Peyer's patch (tissue), 4 donors: ENCODE measurements at regions not wholly inside any gene's neighbourhood (a gene's known extent, or its start where the extent isn't known, plus 50 kb on each side); places are given as distances from the start of the nearest gene placed in this dataset.

Experiments
- POLR2A ChIP-seq, 2 donors: fragments of 450-650 bp; IDR thresholded peaks; one replicate each; pipeline ENCODE4 v1.5.1; 2017; ENCODE audit warnings: antibody characterized with exemption in 2 of 2, mild to moderate bottlenecking in 2 of 2, moderate library complexity in 2 of 2
- TF ChIP-seq, protein P1 (sequence below), 6 experiments: fragments of 450-650 bp in 4 of 6; fragments of 200-600 bp in 2 of 6; sonication (generic) in 1 of 6; IDR thresholded peaks; one replicate each; pipeline ENCODE4 v1.5.1; 2017 to 2019; ENCODE audit warnings: antibody characterized with exemption in 6 of 6, mild to moderate bottlenecking in 3 of 6, moderate library complexity in 1 of 6

- TF ChIP-seq, protein P1, sequence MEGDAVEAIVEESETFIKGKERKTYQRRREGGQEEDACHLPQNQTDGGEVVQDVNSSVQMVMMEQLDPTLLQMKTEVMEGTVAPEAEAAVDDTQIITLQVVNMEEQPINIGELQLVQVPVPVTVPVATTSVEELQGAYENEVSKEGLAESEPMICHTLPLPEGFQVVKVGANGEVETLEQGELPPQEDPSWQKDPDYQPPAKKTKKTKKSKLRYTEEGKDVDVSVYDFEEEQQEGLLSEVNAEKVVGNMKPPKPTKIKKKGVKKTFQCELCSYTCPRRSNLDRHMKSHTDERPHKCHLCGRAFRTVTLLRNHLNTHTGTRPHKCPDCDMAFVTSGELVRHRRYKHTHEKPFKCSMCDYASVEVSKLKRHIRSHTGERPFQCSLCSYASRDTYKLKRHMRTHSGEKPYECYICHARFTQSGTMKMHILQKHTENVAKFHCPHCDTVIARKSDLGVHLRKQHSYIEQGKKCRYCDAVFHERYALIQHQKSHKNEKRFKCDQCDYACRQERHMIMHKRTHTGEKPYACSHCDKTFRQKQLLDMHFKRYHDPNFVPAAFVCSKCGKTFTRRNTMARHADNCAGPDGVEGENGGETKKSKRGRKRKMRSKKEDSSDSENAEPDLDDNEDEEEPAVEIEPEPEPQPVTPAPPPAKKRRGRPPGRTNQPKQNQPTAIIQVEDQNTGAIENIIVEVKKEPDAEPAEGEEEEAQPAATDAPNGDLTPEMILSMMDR (IDR thresholded peaks at IDR 0.05) = no peak
- TF ChIP-seq POLR2A (IDR thresholded peaks at IDR 0.05) = no peak
These were observed 1282.7 kb upstream of the WWC1 start for GRCh38 chr5:167008705-167009104.
